ENCODE measurements at regions not wholly inside any gene's neighbourhood (a gene's known extent, or its start where the extent isn't known, plus 50 kb on each side); places are given as distances from the start of the nearest gene placed in this dataset.

GRCh38 chr11:19573666-19574065 is 139.0 kb upstream of the NAV2 start:
- TF ChIP-seq, protein P1, sequence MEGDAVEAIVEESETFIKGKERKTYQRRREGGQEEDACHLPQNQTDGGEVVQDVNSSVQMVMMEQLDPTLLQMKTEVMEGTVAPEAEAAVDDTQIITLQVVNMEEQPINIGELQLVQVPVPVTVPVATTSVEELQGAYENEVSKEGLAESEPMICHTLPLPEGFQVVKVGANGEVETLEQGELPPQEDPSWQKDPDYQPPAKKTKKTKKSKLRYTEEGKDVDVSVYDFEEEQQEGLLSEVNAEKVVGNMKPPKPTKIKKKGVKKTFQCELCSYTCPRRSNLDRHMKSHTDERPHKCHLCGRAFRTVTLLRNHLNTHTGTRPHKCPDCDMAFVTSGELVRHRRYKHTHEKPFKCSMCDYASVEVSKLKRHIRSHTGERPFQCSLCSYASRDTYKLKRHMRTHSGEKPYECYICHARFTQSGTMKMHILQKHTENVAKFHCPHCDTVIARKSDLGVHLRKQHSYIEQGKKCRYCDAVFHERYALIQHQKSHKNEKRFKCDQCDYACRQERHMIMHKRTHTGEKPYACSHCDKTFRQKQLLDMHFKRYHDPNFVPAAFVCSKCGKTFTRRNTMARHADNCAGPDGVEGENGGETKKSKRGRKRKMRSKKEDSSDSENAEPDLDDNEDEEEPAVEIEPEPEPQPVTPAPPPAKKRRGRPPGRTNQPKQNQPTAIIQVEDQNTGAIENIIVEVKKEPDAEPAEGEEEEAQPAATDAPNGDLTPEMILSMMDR (IDR thresholded peaks at IDR 0.05) = no peak
- TF ChIP-seq POLR2A (IDR thresholded peaks at IDR 0.05) = no peak
- TF ChIP-seq EP300 (IDR thresholded peaks at IDR 0.05) = no peak
